IMR-90 (cell line): ENCODE measurements at regions not wholly inside any gene's neighbourhood (a gene's known extent, or its start where the extent isn't known, plus 50 kb on each side); places are given as distances from the start of the nearest gene placed in this dataset.

Experiments
- ATAC-seq: fragments of 200-7000 bp; cut with Tn5 transposase; 2 replicates; pipeline ENCODE4 v1.9.1; 2020; ENCODE audit warnings: low read depth, mild to moderate bottlenecking, moderate library complexity
- BruUV-seq: library from RNA; stranded (reverse); fragments of 400-500 nt; replicated peaks from 2 replicates; lab custom pipeline; 2021; lab: Mats Ljungman, UMichigan
- CTCF ChIA-PET: fragments of 300-600 bp; formaldehyde crosslinking; extraction: SDS; loops from one replicate; lab custom pipeline; 2021; ENCODE audit warnings: antibody characterized with exemption; lab: Yijun Ruan, JAX
- POLR2A ChIA-PET: fragments of 300-600 bp; sonication (Branson Sonifier 250); formaldehyde crosslinking; loops from one replicate; lab custom pipeline; 2022; ENCODE audit warnings: antibody characterized with exemption; ENCODE audit not compliant: unreplicated experiment; lab: Charles Lee
- DNase-seq: peaks from one replicate; pipeline ENCODE4 v3.0.0; 2013
- H2AFZ ChIP-seq: replicated peaks from 2 replicates; pipeline ENCODE3; 2013; ENCODE audit warnings: low read length, mild to moderate bottlenecking; ENCODE audit not compliant: poor library complexity
- H2AK5ac ChIP-seq: 2 replicates; pipeline ENCODE4 v1.6.1; 2013; ENCODE audit warnings: low read depth, low read length, inconsistent platforms
- H2AK9ac ChIP-seq: replicated peaks from 2 replicates; pipeline ENCODE3; 2013; ENCODE audit warnings: mild to moderate bottlenecking, low read depth, low read length, moderate library complexity; ENCODE audit not compliant: poor library complexity
- H2BK120ac ChIP-seq: 2 replicates; pipeline ENCODE4 v1.6.1; 2013; ENCODE audit warnings: low read depth, low read length, inconsistent platforms
- H2BK15ac ChIP-seq: 3 replicates; pipeline ENCODE4 v1.6.1; 2013; ENCODE audit warnings: low read depth, low read length, inconsistent platforms
- H2BK20ac ChIP-seq: 2 replicates; pipeline ENCODE4 v1.6.1; 2013; ENCODE audit warnings: low read depth, mild to moderate bottlenecking, inconsistent platforms, low read length, moderate library complexity
- H2BK5ac ChIP-seq: 2 replicates; pipeline ENCODE4 v1.6.1; 2013; ENCODE audit warnings: mild to moderate bottlenecking, low read depth, low read length, inconsistent platforms; ENCODE audit not compliant: poor library complexity, severe bottlenecking
- H3K14ac ChIP-seq: replicated peaks from 2 replicates; pipeline ENCODE4 v1.6.1; 2013; ENCODE audit warnings: low read depth, low read length, inconsistent platforms
- H3K18ac ChIP-seq: 2 replicates; pipeline ENCODE4 v1.6.1; 2013; ENCODE audit warnings: low read depth, low read length, control low read depth
- H3K23ac ChIP-seq: 2 replicates; pipeline ENCODE4 v1.6.1; 2013; ENCODE audit warnings: low read depth, low read length, inconsistent platforms
- H3K27ac ChIP-seq: 2 replicates; pipeline ENCODE4 v1.5.1; 2013; ENCODE audit warnings: mild to moderate bottlenecking, control low read depth, low read length; ENCODE audit not compliant: insufficient read depth
- H3K27me3 ChIP-seq: 2 replicates; pipeline ENCODE4 v1.6.1; 2013; ENCODE audit warnings: low read length; ENCODE audit not compliant: control insufficient read depth, insufficient read depth
- H3K36me3 ChIP-seq: 2 replicates; pipeline ENCODE4 v1.6.1; 2013; ENCODE audit warnings: low read length, mixed read lengths; ENCODE audit not compliant: control insufficient read depth, insufficient read depth
- H3K4ac ChIP-seq: 2 replicates; pipeline ENCODE4 v1.6.1; 2013; ENCODE audit warnings: low read depth, low read length, inconsistent platforms
- H3K4me1 ChIP-seq: 2 replicates; pipeline ENCODE4 v1.6.1; 2013; ENCODE audit warnings: low read length, mixed read lengths; ENCODE audit not compliant: control insufficient read depth, insufficient read depth
- H3K4me2 ChIP-seq: 2 replicates; pipeline ENCODE4 v1.6.1; 2013; ENCODE audit warnings: low read depth, mild to moderate bottlenecking, control low read depth, low read length, moderate library complexity
- H3K4me3 ChIP-seq: 2 replicates; pipeline ENCODE4 v1.5.1; 2013; ENCODE audit warnings: low read depth, mild to moderate bottlenecking, control low read depth, low read length, moderate library complexity; ENCODE audit not compliant: insufficient read depth
- H3K56ac ChIP-seq: 2 replicates; pipeline ENCODE4 v1.6.1; 2013; ENCODE audit warnings: low read length, inconsistent platforms; ENCODE audit not compliant: insufficient read depth; ENCODE audit errors: extremely low read depth
- H3K79me1 ChIP-seq, 2 experiments: 2 replicates each; pipeline ENCODE4 v1.6.1; 2013; ENCODE audit warnings: low read length in 2 of 2, inconsistent platforms in 1 of 2, low read depth in 1 of 2
- H3K9ac ChIP-seq: 2 replicates; pipeline ENCODE4 v1.6.1; 2013; ENCODE audit warnings: low read depth, low read length, control low read depth
- H3K9me1 ChIP-seq: 2 replicates; pipeline ENCODE4 v1.6.1; 2013; ENCODE audit warnings: low read length, inconsistent platforms; ENCODE audit not compliant: insufficient read depth
- H3K9me3 ChIP-seq: 2 replicates; pipeline ENCODE4 v1.6.1; 2013; ENCODE audit warnings: low read length; ENCODE audit not compliant: control insufficient read depth, insufficient read depth
- H4K20me1 ChIP-seq: 2 replicates; pipeline ENCODE4 v1.6.1; 2013; ENCODE audit warnings: low read length, inconsistent platforms; ENCODE audit not compliant: insufficient read depth
- H4K5ac ChIP-seq: 2 replicates; pipeline ENCODE4 v1.6.1; 2013; ENCODE audit warnings: mild to moderate bottlenecking, low read depth, low read length, control low read depth
- H4K8ac ChIP-seq, 2 experiments: 2 replicates each; pipeline ENCODE4 v1.6.1; 2013; ENCODE audit warnings: low read depth in 2 of 2, low read length in 2 of 2, control low read depth in 1 of 2, inconsistent platforms in 1 of 2
- H4K91ac ChIP-seq: 2 replicates; pipeline ENCODE4 v1.6.1; 2013; ENCODE audit warnings: low read depth, low read length, inconsistent platforms; ENCODE audit not compliant: insufficient read depth
- BHLHE40 ChIP-seq: fragments of 150-350 bp; IDR thresholded peaks from 2 replicates; pipeline ENCODE4 v1.6.1; 2016; ENCODE audit warnings: mild to moderate bottlenecking, low read depth, low read length
- CEBPB ChIP-seq: IDR thresholded peaks from 2 replicates; pipeline ENCODE4 v1.6.1; 2012; ENCODE audit warnings: low read depth, low read length, improper control_type of control experiment
- CHD1 ChIP-seq: IDR thresholded peaks from 2 replicates; pipeline ENCODE4 v1.6.1; 2012; ENCODE audit warnings: low read depth, low read length, improper control_type of control experiment
- CTCF ChIP-seq: conservative IDR thresholded peaks from 2 replicates; pipeline ENCODE4 v1.5.1; 2012; ENCODE audit warnings: mild to moderate bottlenecking, low read depth, low read length, improper control_type of control experiment
- ELK1 ChIP-seq: fragments of 150-350 bp; IDR thresholded peaks from 2 replicates; pipeline ENCODE4 v1.6.1; 2016; ENCODE audit warnings: low read depth, mild to moderate bottlenecking, low read length, moderate library complexity, borderline replicate concordance
- FOS ChIP-seq: fragments of 150-350 bp; IDR thresholded peaks from 2 replicates; pipeline ENCODE4 v1.6.1; 2016; ENCODE audit warnings: low read depth, low read length
- MAZ ChIP-seq: IDR thresholded peaks from 2 replicates; pipeline ENCODE4 v1.6.1; 2012; ENCODE audit warnings: low read depth, mild to moderate bottlenecking, low read length, improper control_type of control experiment, moderate library complexity, borderline replicate concordance
- POLR2A ChIP-seq: IDR thresholded peaks from 2 replicates; pipeline ENCODE4 v1.6.1; 2012; ENCODE audit warnings: mild to moderate bottlenecking, low read depth, low read length
- RAD21 ChIP-seq: IDR thresholded peaks from 2 replicates; pipeline ENCODE4 v1.6.1; 2012; ENCODE audit warnings: low read length, improper control_type of control experiment
- RCOR1 ChIP-seq: IDR thresholded peaks from 2 replicates; pipeline ENCODE4 v1.6.1; 2012; ENCODE audit warnings: mild to moderate bottlenecking, low read length, improper control_type of control experiment; ENCODE audit not compliant: insufficient replicate concordance
- RFX5 ChIP-seq: IDR thresholded peaks from 2 replicates; pipeline ENCODE4 v1.8.0; 2012; ENCODE audit warnings: low read depth, mild to moderate bottlenecking, low read length, moderate library complexity
- SMC3 ChIP-seq: fragments of 150-350 bp; IDR thresholded peaks from 2 replicates; pipeline ENCODE4 v1.6.1; 2016; ENCODE audit warnings: low read depth, mild to moderate bottlenecking, antibody characterized with exemption, low read length, moderate library complexity
- USF2 ChIP-seq: fragments of 150-350 bp; IDR thresholded peaks from 2 replicates; pipeline ENCODE4 v1.6.1; 2017; ENCODE audit warnings: mild to moderate bottlenecking, antibody characterized with exemption, low read length, low read depth
- dilution Hi-C: fragments of 300-500 bp; cut with HindIII; formaldehyde crosslinking; loops from one replicate; pipeline ENCODE4 v1.14.3; 2018; ENCODE audit warnings: low sequenced_read_pairs; ENCODE audit not compliant: unreplicated experiment
- in situ Hi-C: fragments of 300-500 bp; cut with MboI; formaldehyde crosslinking; loops from 3 replicates; pipeline ENCODE4 v1.14.3; 2019; ENCODE audit warnings: low sequenced_read_pairs, inconsistent platforms, mixed read lengths
- intact Hi-C: fragments of 100-400 bp; cut with micrococcal nuclease; formaldehyde crosslinking; loops from 2 replicates; pipeline ENCODE4 v1.10.0; 2022

GRCh38 chr2:88815282-88815681 is 123.8 kb downstream of the RPIA start:
- H2AK5ac ChIP-seq: no peak overlapping the region
- H3K14ac ChIP-seq: no peak overlapping the region
- POLR2A ChIA-PET: no interaction called here
- H2BK120ac ChIP-seq: no peak overlapping the region
- dilution Hi-C loops: no loop called here
- H3K79me1 ChIP-seq: no peaks in the 10 kb centered on the region
- H3K4ac ChIP-seq: no peak overlapping the region
- no peak overlapping the region for H4K91ac ChIP-seq
- no peak overlapping the region for H3K4me2 ChIP-seq
- H2BK5ac ChIP-seq: no peak overlapping the region
- no peaks in the 10 kb centered on the region for H3K9me3 ChIP-seq
- no peak overlapping the region for H2AFZ ChIP-seq
- no peak overlapping the region for H3K4me3 ChIP-seq
- intact Hi-C loops: no loop called here
- no peak overlapping the region for H3K56ac ChIP-seq
- H3K18ac ChIP-seq: no peak overlapping the region
- no peak overlapping the region for H3K9ac ChIP-seq
- no TSS peak for BruUV-seq
- CTCF ChIA-PET: no interaction called here
- H4K8ac ChIP-seq: no peak overlapping the region
- no peaks in the 10 kb centered on the region for H3K4me1 ChIP-seq
- no peak overlapping the region for H2BK20ac ChIP-seq
- no peak overlapping the region for H3K23ac ChIP-seq
- DNase-seq (no peak), ATAC-seq (no peak)
- in situ Hi-C loops: no loop called here
- H3K36me3 ChIP-seq: no peaks in the 10 kb centered on the region
- H3K9me1 ChIP-seq: no peaks in the 10 kb centered on the region
- H3K27ac ChIP-seq: no peak overlapping the region
- no peak overlapping the region for H2BK15ac ChIP-seq
- no peak overlapping the region for H2AK9ac ChIP-seq
- no peak for TF ChIP-seq RAD21
- no peak for TF ChIP-seq RFX5
- no peak for TF ChIP-seq MAZ
- TF ChIP-seq RCOR1: no peak
- no peak for TF ChIP-seq CTCF
- TF ChIP-seq POLR2A: no peak
- no peak for TF ChIP-seq ELK1
- TF ChIP-seq USF2: no peak
- no peak for TF ChIP-seq CEBPB
- TF ChIP-seq FOS: no peak
- no peak for TF ChIP-seq CHD1
- TF ChIP-seq SMC3: no peak
- TF ChIP-seq BHLHE40: no peak
- no peak overlapping the region for H4K5ac ChIP-seq
- H4K20me1 ChIP-seq: no peaks in the 10 kb centered on the region
- H3K27me3 ChIP-seq: no peaks in the 10 kb centered on the region
